AG09319 (cell line): ENCODE measurements at regions not wholly inside any gene's neighbourhood (a gene's known extent, or its start where the extent isn't known, plus 50 kb on each side); places are given as distances from the start of the nearest gene placed in this dataset.

Experiments
- DNase-seq: peaks from one replicate; pipeline ENCODE4 v3.0.0-alpha.2; 2010; ENCODE audit warnings: low read depth; ENCODE audit errors: extremely low read depth
- CTCF ChIP-seq: IDR thresholded peaks from 2 replicates; pipeline ENCODE4 v1.5.1; 2011; ENCODE audit warnings: low read depth, mild to moderate bottlenecking, inconsistent platforms, low read length, moderate library complexity

DNA sequence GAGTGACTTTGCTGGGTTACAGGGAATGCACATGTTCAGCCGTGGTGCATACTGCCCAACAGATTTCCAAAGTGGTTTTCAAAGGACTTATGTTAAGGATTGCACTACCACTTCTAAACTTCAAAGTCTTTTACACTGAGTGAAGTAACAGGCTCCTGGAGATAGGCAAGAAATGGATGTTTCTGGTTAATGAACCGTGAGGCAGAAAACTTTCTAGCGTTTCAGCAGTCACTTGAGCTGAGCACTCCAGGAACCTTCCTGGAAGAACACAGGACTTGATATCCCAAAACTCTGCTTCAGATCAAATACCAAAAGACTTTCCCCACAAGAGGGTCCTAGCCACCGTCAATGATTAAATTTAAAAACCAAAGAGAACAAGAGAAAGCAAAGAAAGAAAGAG is 74.3 kb upstream of the ATP1A1 start:
- TF ChIP-seq CTCF = no peak
- DNase-seq = no peak

GRCh38 chr1:116299248-116299647 is 73.8 kb upstream of the ATP1A1 start:
- DNase-seq = no peak
- no peak for TF ChIP-seq CTCF

DNA sequence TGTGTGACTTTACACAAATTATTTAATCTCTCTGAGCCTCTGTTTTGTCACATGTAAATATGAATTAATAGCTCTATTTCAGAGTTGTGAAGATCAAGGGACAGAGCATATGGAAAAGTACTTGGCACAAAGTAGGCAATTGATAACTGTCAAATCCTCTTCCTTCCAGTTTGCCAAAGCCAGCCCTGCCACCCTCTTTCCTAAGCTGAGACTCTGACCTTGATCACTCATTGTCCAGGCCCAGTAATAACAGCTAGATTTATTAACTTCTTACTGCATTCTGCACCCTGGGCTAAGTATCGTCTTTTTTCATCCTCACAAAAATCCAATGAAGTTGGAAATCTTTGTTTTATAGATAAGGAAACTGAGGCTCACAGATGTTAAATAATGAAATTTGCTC is 70.8 kb upstream of the ATP1A1 start:
- no peak for DNase-seq
- no peak for TF ChIP-seq CTCF

DNA sequence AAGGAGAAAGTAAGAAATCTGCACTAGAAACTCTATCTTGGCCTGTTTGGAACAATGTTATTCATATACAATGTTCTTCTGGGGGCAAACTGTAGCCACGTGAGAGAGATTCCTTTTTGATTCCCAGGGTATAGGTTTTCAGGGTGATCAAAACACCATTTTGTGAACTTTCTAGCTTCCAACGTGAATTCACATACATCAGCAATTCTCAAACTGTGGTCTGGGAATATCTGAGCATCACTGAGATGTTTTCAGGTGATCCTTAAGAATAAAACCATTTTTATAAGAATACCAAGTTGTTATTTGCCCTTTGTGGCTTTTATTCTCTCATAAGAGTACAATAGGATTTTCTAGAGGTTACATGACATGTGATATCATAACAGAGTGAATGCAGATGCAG is 66.9 kb upstream of the ATP1A1 start:
- DNase-seq = no peak
- no peak for TF ChIP-seq CTCF

DNA sequence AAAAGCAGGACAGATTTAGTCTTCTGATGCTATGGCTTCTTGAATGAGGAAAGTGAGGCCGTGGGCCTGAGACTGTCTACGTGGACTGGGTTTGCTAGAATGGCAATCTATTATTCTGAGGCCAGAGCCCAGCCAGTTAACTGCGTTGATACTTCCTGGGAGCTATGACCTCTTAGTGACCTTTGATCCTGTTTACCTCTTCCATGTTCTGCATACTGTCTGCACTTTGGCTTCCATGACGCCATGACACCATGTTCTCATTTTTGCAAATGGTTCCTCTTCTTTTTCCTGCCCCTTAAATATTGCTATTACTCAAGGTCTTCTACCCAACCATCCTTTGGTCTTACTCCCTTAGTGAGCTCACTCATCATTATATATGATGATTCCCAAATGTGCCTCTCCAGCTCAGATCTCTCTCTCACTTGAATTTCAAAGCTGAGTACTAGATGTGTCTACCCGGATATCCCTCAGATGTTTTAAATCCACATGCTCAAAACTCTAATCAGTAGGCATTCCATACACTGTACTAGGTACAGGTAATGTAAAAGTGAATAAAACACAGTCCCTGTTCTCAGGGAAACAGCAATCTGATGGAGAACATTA is 66.1 kb upstream of the ATP1A1 start:
- DNase-seq = no peak
- TF ChIP-seq CTCF = no peak

DNA sequence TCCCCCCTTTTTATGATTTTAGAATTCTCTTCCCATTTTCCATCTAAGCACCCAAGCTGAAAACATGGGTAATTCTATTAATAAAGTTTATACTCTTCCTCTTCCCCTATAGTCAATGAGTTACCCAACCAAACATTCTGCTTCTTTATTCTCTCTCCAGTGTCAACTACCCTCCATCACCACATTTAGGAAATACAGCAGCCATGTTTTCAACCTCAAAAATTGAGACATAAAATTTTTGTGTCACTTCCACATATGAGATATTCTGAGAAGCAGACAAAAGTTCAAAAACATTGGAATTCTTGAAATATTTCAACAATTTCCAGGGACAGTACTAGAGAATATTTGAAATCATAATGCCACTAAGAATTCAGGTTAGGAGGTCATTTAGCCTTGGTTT is 64.8 kb upstream of the ATP1A1 start:
- no peak for TF ChIP-seq CTCF
- no peak for DNase-seq

- TF ChIP-seq CTCF = no peak
- DNase-seq = no peak
These were observed 63.8 kb upstream of the ATP1A1 start for GRCh38 chr1:116309090-116309870.
